ENCODE measurements at regions not wholly inside any gene's neighbourhood (a gene's known extent, or its start where the extent isn't known, plus 50 kb on each side); places are given as distances from the start of the nearest gene placed in this dataset. TPM values are rescaled to one million over a fixed set of nuclear protein-coding genes. Genes with fewer than 3 reads are reported as not detected.

Small RNAs in the stretch of these regions (small RNA-seq; reads per million reads assigned to genes)
- not detected for gene RF00019
